Hindlimb muscle (tissue), 1 donor: ENCODE measurements at regions not wholly inside any gene's neighbourhood (a gene's known extent, or its start where the extent isn't known, plus 50 kb on each side); places are given as distances from the start of the nearest gene placed in this dataset.

Experiments
- DNase-seq: peaks from one replicate; pipeline ENCODE4 v3.0.0-alpha.2; 2013

DNA sequence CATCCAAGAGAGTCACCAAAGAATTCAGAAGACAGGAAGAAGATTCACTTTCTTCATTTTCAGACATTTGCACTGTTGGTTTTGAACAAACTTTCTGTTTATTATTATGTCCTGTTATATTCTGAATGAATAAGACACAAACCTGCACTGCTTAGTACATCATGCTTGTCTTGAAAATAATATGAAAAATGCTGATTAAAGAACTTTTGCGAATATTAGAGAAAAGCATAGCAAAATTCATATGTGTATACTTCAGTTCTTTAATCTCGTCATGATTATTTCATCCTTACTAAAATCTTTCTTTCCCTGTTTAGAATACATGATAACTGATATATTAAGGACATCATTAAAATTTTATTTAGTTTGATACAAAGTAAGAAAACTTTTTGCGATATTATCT is 504.1 kb downstream of the POM121L12 start:
- DNase-seq, result no peak

DNA sequence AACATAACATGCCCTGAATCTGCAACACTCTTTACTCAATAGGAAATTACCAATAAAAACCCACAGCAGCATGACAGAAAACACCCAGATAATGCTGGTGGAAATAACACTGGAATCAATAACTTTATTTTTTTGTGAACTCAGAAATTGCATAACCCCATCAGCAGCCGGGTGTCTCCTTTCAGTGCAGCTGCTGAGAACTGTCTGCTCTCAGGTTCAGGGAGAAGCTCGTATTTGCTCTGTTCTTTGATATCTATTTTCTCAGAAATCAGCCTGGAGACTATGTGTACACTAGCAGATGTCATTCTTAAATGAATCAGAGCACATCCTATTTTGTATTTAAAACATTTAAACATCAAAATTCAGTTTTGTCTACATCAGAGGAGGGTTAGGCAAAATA is 506.0 kb downstream of the POM121L12 start:
- DNase-seq, result peak; percentile 11

DNA sequence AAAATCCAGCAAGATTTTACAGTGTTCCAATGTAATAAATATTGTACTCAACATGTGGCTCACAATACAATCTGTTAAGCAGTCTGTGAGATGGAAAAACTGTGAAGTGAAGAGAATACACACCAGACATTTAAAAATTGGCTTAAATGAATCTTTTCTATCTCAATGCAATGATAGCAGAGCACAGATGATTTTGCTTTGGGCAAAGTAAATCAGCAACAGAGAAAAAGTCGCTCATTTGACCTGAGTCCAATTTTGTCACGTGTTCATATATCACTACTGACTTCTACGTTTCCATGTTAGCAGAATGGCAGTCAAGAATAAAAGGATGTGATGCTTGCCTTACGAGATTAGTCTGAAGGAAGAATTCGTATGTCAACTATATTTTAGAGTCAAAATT is 506.7 kb downstream of the POM121L12 start:
- no peak for DNase-seq
